A673 (cell line): ENCODE measurements at regions not wholly inside any gene's neighbourhood (a gene's known extent, or its start where the extent isn't known, plus 50 kb on each side); places are given as distances from the start of the nearest gene placed in this dataset.

ENCODE experiments used
- BruUV-seq: library from RNA; stranded (reverse); fragments of 400-500 nt; replicated peaks from 2 replicates; lab custom pipeline; 2021; lab: Mats Ljungman, UMichigan
- CTCF ChIA-PET: fragments of 300-600 bp; sonication (Branson Sonifier 250); formaldehyde crosslinking; loops from one replicate; lab custom pipeline; 2022; ENCODE audit warnings: antibody characterized with exemption; lab: Charles Lee
- POLR2A ChIA-PET: fragments of 300-600 bp; sonication (Branson Sonifier 250); formaldehyde crosslinking; loops from one replicate; lab custom pipeline; 2022; ENCODE audit warnings: antibody characterized with exemption; ENCODE audit not compliant: low non-redundant PET; lab: Charles Lee
- DNase-seq: peaks from one replicate; pipeline ENCODE4 v3.0.0-alpha.2; 2015; ENCODE audit warnings: low spot score
- H3K27ac ChIP-seq: fragments of 200-600 bp; sonication (generic); 2 replicates; pipeline ENCODE4 v1.5.1; 2016; ENCODE audit warnings: mixed run types, low read depth, mild to moderate bottlenecking, mixed read lengths, antibody characterized with exemption, low read length; ENCODE audit not compliant: poor library complexity, severe bottlenecking
- H3K27me3 ChIP-seq: fragments of 200-600 bp; sonication (generic); replicated peaks from 2 replicates; pipeline ENCODE4 v1.6.1; 2017; ENCODE audit warnings: mixed run types, low read depth, mild to moderate bottlenecking, mixed read lengths, antibody characterized with exemption, low read length; ENCODE audit not compliant: insufficient read depth, poor library complexity
- H3K36me3 ChIP-seq: fragments of 200-600 bp; sonication (generic); 2 replicates; pipeline ENCODE4 v1.6.1; 2016; ENCODE audit warnings: mixed run types, mild to moderate bottlenecking, mixed read lengths, antibody characterized with exemption, low read length; ENCODE audit not compliant: insufficient read depth, poor library complexity, severe bottlenecking
- H3K4me1 ChIP-seq: fragments of 200-600 bp; sonication (generic); 2 replicates; pipeline ENCODE4 v1.6.1; 2017; ENCODE audit warnings: mixed run types, mild to moderate bottlenecking, mixed read lengths, antibody characterized with exemption, low read length; ENCODE audit not compliant: insufficient read depth, poor library complexity, severe bottlenecking
- H3K4me3 ChIP-seq: fragments of 200-600 bp; sonication (generic); 2 replicates; pipeline ENCODE4 v1.5.1; 2016; ENCODE audit warnings: low read depth, mixed run types, mild to moderate bottlenecking, mixed read lengths, low read length; ENCODE audit not compliant: poor library complexity, severe bottlenecking
- H3K9me3 ChIP-seq: fragments of 200-600 bp; sonication (generic); 2 replicates; pipeline ENCODE4 v1.6.1; 2016; ENCODE audit warnings: mixed run types, low read depth, mild to moderate bottlenecking, mixed read lengths, antibody characterized with exemption, low read length; ENCODE audit not compliant: poor library complexity, severe bottlenecking
- EZH2 ChIP-seq: fragments of 200-600 bp; sonication (generic); IDR thresholded peaks from 2 replicates; pipeline ENCODE4 v1.6.1; 2017; ENCODE audit warnings: borderline replicate concordance, low read depth, mild to moderate bottlenecking, mixed read lengths, antibody characterized with exemption, low read length; ENCODE audit not compliant: poor library complexity, severe bottlenecking
- intact Hi-C: fragments of 100-400 bp; cut with micrococcal nuclease; formaldehyde crosslinking; loops from one replicate; pipeline ENCODE4 v1.10.0; 2022; ENCODE audit not compliant: unreplicated experiment
- TF ChIP-seq, protein P1 (sequence below): fragments of 300-800, 200-600 bp; sonication (generic); conservative IDR thresholded peaks from 2 replicates; pipeline ENCODE4 v1.5.1; 2017; ENCODE audit warnings: low read depth, mild to moderate bottlenecking, antibody characterized with exemption, low read length, moderate library complexity, mixed read lengths

DNA sequence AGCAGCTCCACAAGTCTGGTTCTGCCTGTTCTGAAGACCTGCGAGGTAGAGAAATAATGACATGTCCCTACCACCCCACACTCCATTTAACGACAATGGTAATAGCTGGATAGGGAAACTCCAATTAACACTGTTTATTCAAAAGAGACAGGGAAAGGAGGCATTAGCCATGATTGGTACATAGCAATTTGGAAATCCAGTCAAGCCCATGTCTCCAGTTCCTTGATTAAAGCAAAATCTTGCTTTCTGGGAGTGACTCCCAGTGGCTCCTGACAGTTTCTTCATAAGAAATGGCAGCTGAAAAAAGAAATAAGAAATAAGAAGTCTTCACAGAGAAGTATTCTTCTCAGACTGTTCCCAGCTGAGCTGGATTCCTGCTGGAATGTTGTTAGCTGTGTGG is 140.7 kb upstream of the LYZL2 start:
- CTCF ChIA-PET = no interaction called here
- intact Hi-C loops = no loop called here

DNA sequence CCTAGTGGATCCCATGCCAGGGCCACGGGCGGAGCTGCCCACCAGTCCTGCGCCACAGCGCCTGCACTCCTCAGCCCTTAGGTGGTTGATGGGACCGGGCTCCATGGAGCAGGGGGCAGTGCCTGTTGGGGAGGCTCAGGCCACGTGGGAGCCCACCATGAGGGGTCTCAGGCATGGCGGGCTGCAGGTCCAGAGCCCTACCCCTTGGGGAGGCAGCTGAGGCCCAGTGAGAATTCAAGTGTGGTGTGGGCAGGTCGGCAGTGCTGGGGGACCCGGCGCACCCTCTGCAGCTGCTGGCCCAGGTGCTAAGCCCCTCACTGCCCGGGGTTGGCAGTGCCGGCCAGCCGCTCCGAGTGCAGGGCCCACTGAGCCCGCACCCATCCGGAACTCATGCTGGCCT is 139.8 kb upstream of the LYZL2 start:
- no peak for TF ChIP-seq EZH2
- TF ChIP-seq, protein P1, sequence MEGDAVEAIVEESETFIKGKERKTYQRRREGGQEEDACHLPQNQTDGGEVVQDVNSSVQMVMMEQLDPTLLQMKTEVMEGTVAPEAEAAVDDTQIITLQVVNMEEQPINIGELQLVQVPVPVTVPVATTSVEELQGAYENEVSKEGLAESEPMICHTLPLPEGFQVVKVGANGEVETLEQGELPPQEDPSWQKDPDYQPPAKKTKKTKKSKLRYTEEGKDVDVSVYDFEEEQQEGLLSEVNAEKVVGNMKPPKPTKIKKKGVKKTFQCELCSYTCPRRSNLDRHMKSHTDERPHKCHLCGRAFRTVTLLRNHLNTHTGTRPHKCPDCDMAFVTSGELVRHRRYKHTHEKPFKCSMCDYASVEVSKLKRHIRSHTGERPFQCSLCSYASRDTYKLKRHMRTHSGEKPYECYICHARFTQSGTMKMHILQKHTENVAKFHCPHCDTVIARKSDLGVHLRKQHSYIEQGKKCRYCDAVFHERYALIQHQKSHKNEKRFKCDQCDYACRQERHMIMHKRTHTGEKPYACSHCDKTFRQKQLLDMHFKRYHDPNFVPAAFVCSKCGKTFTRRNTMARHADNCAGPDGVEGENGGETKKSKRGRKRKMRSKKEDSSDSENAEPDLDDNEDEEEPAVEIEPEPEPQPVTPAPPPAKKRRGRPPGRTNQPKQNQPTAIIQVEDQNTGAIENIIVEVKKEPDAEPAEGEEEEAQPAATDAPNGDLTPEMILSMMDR = no peak
- ChIA-PET CTCF (no interaction called here), POLR2A (no interaction called here)
- Histone ChIP-seq H3K4me1 (no peaks in the 10 kb centered on the region), H3K27me3 (no peaks in the 10 kb centered on the region), H3K9me3 (peaks cover 24% of the 10 kb centered on the region), H3K4me3 (no peak overlapping the region), H3K36me3 (no peaks in the 10 kb centered on the region), H3K27ac (no peak overlapping the region)
- BruUV-seq = no TSS peak
- intact Hi-C loops = no loop called here
- no peak for DNase-seq

More for the DNA sequence above, 140.7 kb upstream of the LYZL2 start:
- H3K27me3 ChIP-seq = no peaks in the 10 kb centered on the region
- H3K27ac ChIP-seq = no peak overlapping the region
- H3K4me3 ChIP-seq = no peak overlapping the region
- H3K9me3 ChIP-seq = peaks cover 24% of the 10 kb centered on the region
- POLR2A ChIA-PET = no interaction called here
- TF ChIP-seq EZH2 = no peak
- TF ChIP-seq, protein P1 = no peak
- BruUV-seq = no TSS peak
- no peaks in the 10 kb centered on the region for H3K36me3 ChIP-seq
- DNase-seq = no peak
- no peaks in the 10 kb centered on the region for H3K4me1 ChIP-seq

DNA sequence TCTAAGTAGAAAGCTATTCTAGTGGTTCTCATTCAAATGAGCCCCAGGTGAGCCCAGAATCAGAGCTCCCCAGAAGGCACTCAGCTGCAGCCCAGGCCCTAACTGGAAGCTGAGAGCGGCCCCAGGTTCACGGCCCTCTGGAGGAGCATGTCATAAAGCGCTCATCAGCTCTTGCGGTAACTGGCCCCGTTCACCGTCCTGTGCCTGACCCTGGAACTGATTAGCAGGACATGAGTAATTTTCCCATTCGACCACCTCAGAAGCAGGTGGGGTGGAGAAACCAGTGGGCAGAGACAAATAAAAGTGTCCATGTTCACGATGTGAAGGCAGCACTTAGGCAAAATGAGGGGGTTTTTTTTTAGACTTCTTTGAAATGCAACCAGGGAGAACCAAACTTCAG is 136.1 kb upstream of the LYZL2 start:
- intact Hi-C loops = no loop called here
- no peak overlapping the region for H3K27ac ChIP-seq
- DNase-seq = no peak
- no peak overlapping the region for H3K4me3 ChIP-seq
- POLR2A ChIA-PET = no interaction called here
- peaks cover 14% of the 10 kb centered on the region for H3K9me3 ChIP-seq
- BruUV-seq = no TSS peak
- TF ChIP-seq EZH2 = no peak
- TF ChIP-seq, protein P1 = no peak
- H3K4me1 ChIP-seq = no peaks in the 10 kb centered on the region
- H3K36me3 ChIP-seq = no peaks in the 10 kb centered on the region
- H3K27me3 ChIP-seq = no peaks in the 10 kb centered on the region
- CTCF ChIA-PET = no interaction called here
